Stimulated activated CD8-positive, alpha-beta memory T cell treated with anti-CD3 and anti-CD28 coated beads, Interleukin-4, amount 100 ng/mL, for 48 hours (primary cell): ENCODE measurements at regions not wholly inside any gene's neighbourhood (a gene's known extent, or its start where the extent isn't known, plus 50 kb on each side); places are given as distances from the start of the nearest gene placed in this dataset.
"Not testable (repeated sequence)": the region's sequence is repeated elsewhere in the genome, so short reads cannot be mapped to it uniquely, and the experiment has no call there.

Experiments
- DNase-seq: peaks from one replicate; pipeline ENCODE4 v3.0.0-alpha.2; 2020

- DNase-seq, result no peak
Measured at GRCh38 chr10:114732931-114733330, 74.9 kb upstream of the ABLIM1 start.

DNA sequence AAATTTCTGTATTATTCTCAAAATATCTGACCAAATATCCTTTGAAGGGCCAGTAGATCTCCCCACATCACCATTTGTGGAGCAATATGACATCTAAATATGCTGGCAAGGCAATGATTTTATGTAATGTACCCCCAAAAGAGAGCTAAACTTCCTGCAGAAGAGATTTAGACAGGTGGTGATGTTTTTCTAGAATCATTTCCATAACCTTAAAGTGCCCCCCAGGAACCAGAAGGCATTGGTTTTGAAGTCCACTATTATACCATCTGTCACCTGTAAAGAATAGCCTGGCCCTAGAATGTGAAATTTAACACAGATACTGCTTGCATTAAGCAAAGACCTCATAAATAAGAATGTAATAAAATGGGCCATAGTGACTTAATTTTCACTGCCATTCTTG is 77.9 kb upstream of the ABLIM1 start:
- DNase-seq, result no peak

DNA sequence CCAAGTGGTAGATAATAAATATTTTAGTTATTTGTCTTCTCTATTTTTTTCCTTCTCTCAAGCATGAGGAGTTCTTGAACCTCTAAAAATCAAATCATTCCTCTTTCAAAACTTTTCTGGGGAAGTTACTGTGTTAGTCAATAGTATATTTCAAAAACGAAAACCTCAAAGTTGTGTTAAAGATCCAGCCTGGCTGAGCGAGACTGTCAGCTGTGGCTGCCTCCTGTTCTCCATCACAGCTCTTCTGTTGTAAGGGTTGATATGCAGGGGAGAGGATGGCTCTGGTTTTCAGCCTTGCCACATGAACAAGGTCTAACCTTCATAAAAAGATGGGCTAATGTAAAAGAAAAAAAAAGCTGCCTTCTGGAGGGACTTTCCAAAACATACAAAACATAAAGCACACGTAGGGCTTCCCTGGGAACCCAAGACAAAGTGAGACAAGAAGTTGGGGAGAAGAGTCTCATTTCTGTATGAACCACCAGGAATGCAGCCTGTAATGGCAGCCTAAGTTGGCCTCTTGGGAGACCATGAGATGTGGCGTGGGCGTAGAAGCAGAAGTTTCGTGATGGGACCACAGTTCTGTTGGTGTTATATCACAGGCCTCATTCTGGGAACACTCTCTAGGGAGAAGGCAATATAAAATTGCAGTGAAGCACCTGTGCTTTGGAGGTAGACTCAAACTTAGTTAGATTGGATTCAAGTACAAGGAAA is 77.9 kb upstream of the FHIP2A start:
- no peak for DNase-seq

GRCh38 chr10:114746531-114746930 is 75.0 kb upstream of the FHIP2A start:
- no peak for DNase-seq

GRCh38 chr10:114748241-114748640 is 73.3 kb upstream of the FHIP2A start:
- DNase-seq, result no peak

GRCh38 chr10:114749014-114749413 is 72.6 kb upstream of the FHIP2A start:
- DNase-seq, result no peak

DNA sequence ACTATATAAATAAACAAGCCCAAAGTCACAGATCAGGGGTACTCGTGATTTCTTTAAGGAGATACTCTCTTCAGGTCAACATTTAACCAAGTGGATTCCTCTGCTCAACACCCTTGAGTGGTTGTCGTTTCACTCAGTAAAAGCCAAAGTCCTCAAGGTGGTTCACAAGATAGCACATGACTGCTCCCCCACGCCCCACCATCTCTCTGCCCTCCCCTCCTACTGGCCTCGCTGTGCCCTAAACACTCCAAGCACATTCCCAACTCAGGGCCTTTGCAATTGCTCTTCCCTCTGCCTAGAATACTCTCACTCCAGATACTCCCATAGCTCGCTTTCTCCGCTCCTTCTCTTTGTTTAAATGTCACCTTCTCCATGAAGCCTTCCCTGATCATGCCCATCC is 72.1 kb upstream of the FHIP2A start:
- no peak for DNase-seq

GRCh38 chr10:114751856-114752255 is 69.7 kb upstream of the FHIP2A start:
- no peak for DNase-seq

GRCh38 chr10:114752570-114752969 is 69.0 kb upstream of the FHIP2A start:
- DNase-seq, result not testable (repeated sequence)

DNA sequence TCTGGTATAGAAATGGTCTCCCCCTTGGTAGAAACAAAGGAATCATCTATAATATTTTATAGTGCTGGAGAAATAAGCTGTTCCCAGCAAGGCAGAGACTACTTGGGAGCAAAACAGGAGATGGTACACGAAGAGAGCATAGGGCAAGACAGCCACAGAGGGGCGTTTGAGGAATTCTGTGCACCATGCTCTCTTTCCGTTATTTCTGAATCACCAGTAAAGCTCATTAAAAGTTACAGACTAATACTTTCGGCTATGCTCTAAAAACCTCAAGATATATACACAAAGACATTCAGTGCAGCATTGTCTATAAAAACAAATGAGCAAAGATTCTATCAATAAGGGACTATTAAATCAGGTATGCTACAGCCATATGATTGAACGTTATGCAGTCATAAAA is 68.5 kb upstream of the FHIP2A start:
- no peak for DNase-seq

DNA sequence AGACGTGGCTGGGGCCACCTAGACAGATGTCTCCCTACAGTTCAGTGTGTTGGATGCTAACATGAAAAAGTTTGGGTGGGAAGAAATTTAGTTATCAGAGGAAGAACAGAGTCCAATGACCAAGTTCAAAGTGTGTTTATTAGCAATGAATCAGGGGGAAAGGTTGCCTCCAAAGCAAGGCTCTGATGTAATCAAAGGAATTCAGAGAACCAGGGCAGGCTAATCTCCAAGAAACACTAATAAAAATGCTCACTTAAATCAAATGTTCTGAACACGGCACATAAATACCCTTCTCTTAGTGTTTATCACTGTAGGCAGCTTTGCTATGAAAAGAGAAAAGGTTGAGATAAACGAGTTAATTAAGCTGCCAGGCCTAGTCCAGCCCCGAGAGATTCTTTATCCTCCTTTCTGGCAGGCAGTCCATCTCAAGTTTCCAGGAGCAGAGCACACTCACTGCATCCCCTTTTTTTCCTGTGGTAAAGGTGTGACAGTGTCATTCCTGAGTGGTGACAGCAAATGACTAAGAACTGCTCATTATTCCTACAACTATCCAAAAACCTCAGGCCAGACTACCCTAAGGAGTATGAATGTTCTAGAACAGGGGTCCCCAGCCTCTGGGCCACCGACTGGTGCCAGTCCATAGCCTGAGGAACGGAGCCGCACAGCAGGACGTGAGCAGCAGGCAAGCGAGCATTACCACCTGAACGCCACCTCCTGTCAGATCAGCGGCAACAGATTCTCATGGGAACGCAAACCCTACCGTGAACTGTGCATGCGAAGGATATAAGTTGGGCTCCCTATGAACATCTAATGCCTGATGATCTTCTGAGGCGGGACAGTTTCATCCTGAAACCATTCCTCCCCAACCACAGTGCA is 66.9 kb upstream of the FHIP2A start:
- DNase-seq, result no peak

DNA sequence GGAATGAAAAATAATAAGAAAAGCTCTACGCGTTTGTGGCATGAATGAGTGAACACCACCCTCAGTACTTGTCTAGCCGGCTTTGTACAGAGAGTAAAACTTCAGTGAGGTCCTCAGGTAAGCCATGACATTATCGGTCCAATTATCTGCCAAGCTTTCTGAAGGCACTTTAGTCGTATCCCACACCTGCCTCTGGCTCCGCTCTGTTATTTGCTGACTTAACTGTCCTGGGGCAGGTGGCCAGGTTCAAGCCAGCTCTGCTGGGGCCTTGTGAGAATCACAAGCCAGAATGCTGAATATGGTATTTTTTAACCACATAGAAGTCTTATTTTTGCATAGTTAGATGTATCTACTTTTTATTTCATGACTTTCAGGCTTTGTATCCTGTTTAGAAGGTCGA is 66.0 kb upstream of the FHIP2A start:
- no peak for DNase-seq

DNA sequence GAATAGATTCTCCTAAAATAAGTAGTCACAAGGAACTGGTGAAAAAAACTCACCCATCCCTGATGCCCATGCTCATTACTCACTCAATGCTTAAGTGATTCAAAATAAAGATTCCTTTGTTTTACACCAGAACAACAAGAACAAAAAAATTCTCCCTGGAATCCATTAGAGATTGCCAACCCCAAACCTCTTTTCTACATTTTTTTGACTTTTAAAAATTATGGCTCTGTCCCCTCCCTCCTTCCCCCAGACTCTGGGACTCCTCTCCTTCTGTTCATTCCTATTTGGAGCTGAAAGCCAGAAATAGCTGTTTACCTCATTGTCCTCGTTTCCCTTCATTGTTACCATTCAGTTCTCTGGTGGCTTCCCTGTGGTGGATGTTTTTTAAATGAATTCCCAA is 63.2 kb upstream of the FHIP2A start:
- no peak for DNase-seq

- DNase-seq, result no peak
Measured at GRCh38 chr10:114761205-114762193, 60.1 kb upstream of the FHIP2A start.

- DNase-seq, result no peak
Measured at GRCh38 chr10:114762811-114763210, 58.8 kb upstream of the FHIP2A start.

- DNase-seq, result no peak
Measured at GRCh38 chr10:114764656-114765055, 56.9 kb upstream of the FHIP2A start.

- no peak for DNase-seq
Measured at GRCh38 chr10:114766470-114766869, 55.1 kb upstream of the FHIP2A start.

DNA sequence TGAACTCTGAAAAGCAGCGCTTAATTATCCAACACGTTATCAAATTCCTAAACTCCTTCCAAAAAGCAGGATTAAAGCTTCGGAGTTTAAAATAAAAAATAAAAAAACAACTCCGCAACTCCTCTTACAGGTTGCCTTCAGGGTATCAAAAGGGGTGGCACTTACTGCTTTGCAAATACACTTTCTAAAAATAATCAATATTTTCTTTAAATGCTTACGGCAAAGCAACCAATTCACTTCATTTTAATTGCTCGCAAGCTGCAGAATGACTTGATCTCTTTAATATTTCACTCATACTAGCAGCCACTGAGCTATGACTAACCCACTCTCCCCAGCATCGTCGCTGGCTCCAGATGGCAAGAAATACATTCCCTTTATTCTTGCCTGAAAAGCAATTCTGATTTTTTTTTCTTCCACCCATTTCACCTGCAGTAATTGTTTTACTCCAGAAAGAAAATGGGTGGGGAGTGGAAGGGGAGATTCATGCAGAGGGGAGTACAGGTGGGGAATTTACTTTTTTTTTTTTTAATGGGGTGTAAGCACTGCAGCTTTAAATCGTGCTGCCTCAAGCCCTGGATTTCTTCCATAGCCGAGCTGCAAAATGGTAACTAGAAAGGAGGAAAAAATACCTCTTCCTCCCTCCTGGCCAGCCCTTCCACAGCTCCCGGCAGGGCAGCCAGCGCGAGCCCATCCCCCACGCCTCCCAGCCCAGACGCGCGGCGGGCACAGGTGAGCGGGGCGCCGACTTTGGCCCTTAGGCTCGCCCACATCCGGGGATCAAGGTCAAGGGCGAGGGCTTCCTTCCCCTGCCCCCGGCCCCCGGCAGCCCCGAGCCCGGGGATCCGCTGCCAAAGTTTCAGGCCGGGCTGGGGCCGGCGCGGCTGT is 54.2 kb upstream of the FHIP2A start:
- peak; percentile 36 for DNase-seq

DNA sequence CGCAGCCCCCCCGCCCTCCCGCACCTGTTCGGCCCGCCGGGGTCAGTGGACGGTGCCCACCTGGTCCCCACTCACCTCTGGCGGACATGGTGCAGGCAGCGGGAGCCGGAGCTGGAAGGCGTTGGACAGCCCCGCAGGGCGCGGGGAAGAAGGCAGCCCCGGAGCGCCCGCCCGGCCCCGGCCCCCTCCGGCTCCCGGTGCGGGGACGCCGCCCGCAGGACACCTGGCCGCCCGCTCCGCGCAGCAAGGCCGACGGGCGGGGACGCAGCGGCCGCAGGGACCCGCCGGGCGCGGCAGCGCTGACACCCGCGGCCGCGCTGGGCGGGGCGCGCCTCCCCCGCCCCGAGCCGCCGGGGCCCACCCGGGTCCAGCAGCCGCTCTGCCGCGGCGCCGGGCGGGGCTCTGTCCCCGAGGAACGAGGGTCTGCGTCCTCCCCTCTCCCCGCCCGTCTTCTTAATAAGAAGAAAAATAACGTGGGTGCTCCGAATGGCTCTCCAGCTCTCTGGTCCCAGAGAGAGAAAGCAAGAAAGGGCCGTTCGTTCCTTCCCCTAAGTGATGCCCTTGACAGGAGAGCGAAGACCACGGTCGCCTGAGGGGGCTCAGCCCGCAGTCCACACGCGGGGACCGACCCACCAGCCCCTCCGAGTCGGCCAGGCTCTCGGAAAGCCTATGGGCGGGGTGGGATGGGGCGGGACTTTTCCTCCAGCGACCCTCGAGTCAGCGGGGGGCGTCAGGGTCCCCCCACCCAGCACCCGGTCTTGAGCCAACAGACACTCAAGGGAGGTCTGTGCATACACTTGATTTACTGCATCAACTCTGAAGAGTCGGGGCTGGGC is 53.4 kb upstream of the FHIP2A start:
- DNase-seq, result no peak

GRCh38 chr10:114770009-114770408 is 51.6 kb upstream of the FHIP2A start:
- no peak for DNase-seq

DNA sequence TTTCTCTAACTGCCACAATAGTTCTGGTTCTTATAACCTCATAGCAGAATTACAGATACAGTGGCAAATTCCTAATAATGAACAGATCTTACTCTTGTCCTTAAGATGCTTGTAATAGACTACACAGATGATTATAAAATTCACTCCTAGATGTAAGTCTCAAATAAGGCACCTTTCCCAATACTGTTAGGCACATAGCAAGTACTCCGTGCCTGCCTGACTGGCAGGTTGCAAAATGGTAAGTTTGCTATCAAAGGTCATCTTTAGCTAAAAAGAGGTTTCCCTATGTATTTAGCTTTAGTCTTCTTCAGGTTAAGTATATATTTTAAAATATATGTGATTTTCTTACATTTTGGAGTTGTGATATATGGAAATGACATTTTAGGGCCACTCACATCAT is 50.4 kb upstream of the FHIP2A start:
- DNase-seq, result no peak
